GM12878 (cell line): ENCODE measurements at regions not wholly inside any gene's neighbourhood (a gene's known extent, or its start where the extent isn't known, plus 50 kb on each side); places are given as distances from the start of the nearest gene placed in this dataset.

Experiments
- ATAC-seq: fragments of 200-7000 bp; cut with Tn5 transposase; 3 replicates; pipeline ENCODE4 v1.9.1; 2020; ENCODE audit warnings: mild to moderate bottlenecking, moderate library complexity
- BruUV-seq: library from RNA; stranded (reverse); fragments of 400-500 nt; replicated peaks from 2 replicates; lab custom pipeline; 2021; lab: Mats Ljungman, UMichigan
- CTCF ChIA-PET: fragments of 300-600 bp; sonication (Branson Sonifier 250); formaldehyde crosslinking; extraction: SDS; loops from one replicate; lab custom pipeline; 2021; ENCODE audit warnings: inconsistent platforms; lab: Yijun Ruan, JAX
- POLR2A ChIA-PET: fragments of 350-600 bp; formaldehyde crosslinking; extraction: SDS; loops from one replicate; lab custom pipeline; 2021; ENCODE audit warnings: inconsistent platforms; lab: Charles Lee
- RAD21 ChIA-PET: fragments of 300-600 bp; sonication (Branson Sonifier 250); formaldehyde crosslinking; loops from one replicate; lab custom pipeline; 2023; ENCODE audit warnings: antibody characterized with exemption; ENCODE audit not compliant: unreplicated experiment; lab: Charles Lee
- SMC1A ChIA-PET: fragments of 300-600 bp; sonication (Branson Sonifier 250); formaldehyde crosslinking; loops from one replicate; lab custom pipeline; 2023; ENCODE audit not compliant: unreplicated experiment, uncharacterized antibody; lab: Charles Lee
- DNase-seq: peaks from one replicate; pipeline ENCODE4 v3.0.0-alpha.2; 2011; ENCODE audit warnings: low read depth, low spot score
- FAIRE-seq: peaks from 3 replicates; lab custom pipeline; 2011; peaks lifted over from hg19 to GRCh38; lab: Jason Lieb, UNC
- H2AFZ ChIP-seq: 2 replicates; pipeline ENCODE4 v1.6.0; 2011; ENCODE audit warnings: low read depth, low read length, control low read depth; ENCODE audit not compliant: control insufficient read depth
- H3K27ac ChIP-seq: 2 replicates; pipeline ENCODE4 v1.5.1; 2011; ENCODE audit warnings: control low read depth; ENCODE audit not compliant: control insufficient read depth, insufficient read depth
- H3K27me3 ChIP-seq, 2 experiments: replicated peaks in 1 of 2; 2 replicates each; pipeline versions ENCODE4 v1.6.0 to v1.6.1; 2011; ENCODE audit warnings: low read length in 1 of 2; ENCODE audit not compliant: control insufficient read depth in 2 of 2, insufficient read depth in 2 of 2
- H3K36me3 ChIP-seq, 2 experiments: 2 replicates each; pipeline ENCODE4 v1.5.1; 2011; ENCODE audit warnings: low read length in 1 of 2; ENCODE audit not compliant: control insufficient read depth in 2 of 2, insufficient read depth in 2 of 2
- H3K4me1 ChIP-seq: 2 replicates; pipeline ENCODE4 v1.6.1; 2011; ENCODE audit warnings: mild to moderate bottlenecking, low read length, moderate library complexity, mixed read lengths; ENCODE audit not compliant: control insufficient read depth, insufficient read depth
- H3K4me2 ChIP-seq: 2 replicates; pipeline ENCODE4 v1.6.0; 2011; ENCODE audit warnings: control low read depth; ENCODE audit not compliant: control insufficient read depth, insufficient read depth
- H3K4me3 ChIP-seq: fragments of 200-600 bp; sonication (generic); 2 replicates; pipeline ENCODE4 v1.5.1; 2016
- H3K79me2 ChIP-seq: 2 replicates; pipeline ENCODE4 v1.6.0; 2011; ENCODE audit warnings: low read length; ENCODE audit not compliant: control insufficient read depth, insufficient read depth
- H3K9ac ChIP-seq: 2 replicates; pipeline ENCODE4 v1.8.0; 2011; ENCODE audit warnings: low read length, control low read depth, mixed read lengths; ENCODE audit not compliant: control insufficient read depth, insufficient read depth
- H3K9me3 ChIP-seq: replicated peaks from 3 replicates; pipeline ENCODE4 v1.5.1; 2011; ENCODE audit warnings: mild to moderate bottlenecking, low read length; ENCODE audit not compliant: control insufficient read depth, insufficient read depth
- H4K20me1 ChIP-seq: 2 replicates; pipeline ENCODE4 v1.6.0; 2011; ENCODE audit not compliant: control insufficient read depth, insufficient read depth
- ATF2 ChIP-seq: IDR thresholded peaks from 2 replicates; pipeline ENCODE4 v1.6.1; 2012; ENCODE audit warnings: low read length, inconsistent platforms
- BCL3 ChIP-seq: IDR thresholded peaks from 2 replicates; pipeline ENCODE4 v1.6.1; 2011; ENCODE audit warnings: borderline replicate concordance, low read depth, mild to moderate bottlenecking, moderate library complexity, low read length; ENCODE audit not compliant: insufficient read depth, poor library complexity, severe bottlenecking
- EED ChIP-seq: sonication (generic); IDR thresholded peaks from 2 replicates; pipeline ENCODE4 v1.6.1; 2016; ENCODE audit warnings: antibody characterized with exemption, low read depth
- ELK1 ChIP-seq: IDR thresholded peaks from 2 replicates; pipeline ENCODE4 v1.6.1; 2012; ENCODE audit warnings: low read depth, low read length, improper control_type of control experiment
- HCFC1 ChIP-seq: fragments of 150-350 bp; IDR thresholded peaks from 2 replicates; pipeline ENCODE4 v1.6.1; 2014; ENCODE audit warnings: low read length
- IKZF1 ChIP-seq: fragments of 450-650 bp; conservative IDR thresholded peaks from 2 replicates; pipeline ENCODE4 v1.6.1; 2017; ENCODE audit warnings: antibody characterized with exemption, mild to moderate bottlenecking
- IKZF2 ChIP-seq, 2 experiments: fragments of 450-650 bp; IDR thresholded peaks; 2 replicates each; pipeline ENCODE4 v1.6.1; 2017; ENCODE audit warnings: mild to moderate bottlenecking in 2 of 2, moderate library complexity in 2 of 2
- KDM1A ChIP-seq: fragments of 200-600 bp; sonication (generic); IDR thresholded peaks from 2 replicates; pipeline ENCODE4 v1.6.1; 2016; ENCODE audit warnings: borderline replicate concordance
- MEF2A ChIP-seq: IDR thresholded peaks from 2 replicates; pipeline ENCODE4 v1.6.1; 2011; ENCODE audit warnings: low read depth, mild to moderate bottlenecking, low read length, moderate library complexity; ENCODE audit not compliant: insufficient read depth
- NFYB ChIP-seq: IDR thresholded peaks from 2 replicates; pipeline ENCODE4 v1.6.1; 2011; ENCODE audit warnings: low read depth, mild to moderate bottlenecking, low read length, improper control_type of control experiment, moderate library complexity; ENCODE audit not compliant: insufficient read depth
- REST ChIP-seq: IDR thresholded peaks from 2 replicates; pipeline ENCODE4 v1.6.1; 2012; ENCODE audit warnings: mild to moderate bottlenecking, low read depth, low read length
- SMAD1 ChIP-seq: fragments of 450-650 bp; IDR thresholded peaks from 2 replicates; pipeline ENCODE4 v1.6.1; 2018; ENCODE audit warnings: mild to moderate bottlenecking, low read depth; ENCODE audit not compliant: partially characterized antibody
- TCF7 ChIP-seq: IDR thresholded peaks from 2 replicates; pipeline ENCODE4 v1.6.1; 2014; ENCODE audit warnings: antibody characterized with exemption, borderline replicate concordance
- in situ Hi-C: fragments of 300-500 bp; cut with MboI; formaldehyde crosslinking; loops from 9 replicates; pipeline ENCODE4 v1.14.3; 2018; ENCODE audit warnings: mixed read lengths
- intact Hi-C: fragments of 100-400 bp; cut with micrococcal nuclease; formaldehyde crosslinking; loops from one replicate; pipeline ENCODE4 v1.14.2; 2022; ENCODE audit not compliant: unreplicated experiment

GRCh38 chr9:99445920-99446319, 223.8 kb downstream of the SEC61B start (continued):
- TF ChIP-seq REST: no peak

DNA sequence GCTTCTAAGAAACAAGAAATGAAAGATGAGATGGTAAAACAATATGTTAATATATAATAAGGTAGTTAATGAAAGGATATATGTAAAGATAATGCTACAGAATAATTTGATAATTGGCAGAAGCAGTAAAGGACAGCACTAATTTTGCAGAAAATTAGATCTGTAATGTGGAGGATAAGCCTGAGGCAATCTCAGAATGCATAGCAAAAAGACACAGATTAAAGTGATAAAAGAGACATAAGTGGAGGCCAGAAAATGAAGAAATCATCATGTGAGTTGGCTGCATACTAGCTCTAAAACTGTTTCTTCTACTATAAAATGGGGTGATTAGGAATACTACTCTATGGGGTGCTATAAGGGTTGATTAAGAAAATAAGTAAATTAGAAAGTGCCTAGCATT, 225.9 kb downstream of the SEC61B start:
- CTCF ChIA-PET: interaction anchor here (1.3 to 1.5 kb wide), 2 partner anchors 12 to 13 kb away, joined by 3 to 4 read pairs; no protein-coding TSS in a partner anchor
- BruUV-seq: no TSS peak
- TF ChIP-seq IKZF2 (IDR thresholded peaks at IDR 0.05) (no peak), KDM1A (no peak), ATF2 (no peak), TCF7 (no peak), ELK1 (no peak), IKZF1 (no peak), NFYB (no peak), BCL3 (no peak), HCFC1 (no peak), EED (no peak), SMAD1 (no peak), MEF2A (no peak)

More for the DNA sequence above, 225.9 kb downstream of the SEC61B start:
- DNase-seq (no peak), ATAC-seq (no peak), FAIRE-seq (no peak)
- ChIA-PET POLR2A (no interaction called here), RAD21 (interaction anchor here (1.5 kb wide), 1 partner anchor 10 kb away, joined by 3 read pairs; no protein-coding TSS in a partner anchor), SMC1A (interaction anchor here (0.6 to 1.6 kb wide), 5 partner anchors 14 to 68 kb away, joined by 3 to 4 read pairs (median 3); no protein-coding TSS in a partner anchor)
- no peaks in the 10 kb centered on the region for H4K20me1 ChIP-seq
- no peaks in the 10 kb centered on the region for H3K79me2 ChIP-seq
- no peak overlapping the region for H3K9ac ChIP-seq
- H3K27me3 ChIP-seq: no peaks in the 10 kb centered on the region
- H3K4me3 ChIP-seq: no peak overlapping the region
- H3K27ac ChIP-seq: no peak overlapping the region
- no peak overlapping the region for H2AFZ ChIP-seq
- intact Hi-C loops: no loop called here
- H3K4me1 ChIP-seq: no peaks in the 10 kb centered on the region
- in situ Hi-C loops: no loop called here
- H3K4me2 ChIP-seq: no peak overlapping the region
- no peaks in the 10 kb centered on the region for H3K36me3 ChIP-seq
- no peaks in the 10 kb centered on the region for H3K9me3 ChIP-seq
